Lower leg skin (tissue), 4 donors: ENCODE measurements at regions not wholly inside any gene's neighbourhood (a gene's known extent, or its start where the extent isn't known, plus 50 kb on each side); places are given as distances from the start of the nearest gene placed in this dataset.

Experiments
- DNase-seq, 2 donors: peaks; one replicate each; pipeline ENCODE4 v3.0.0-alpha.2; 2019; ENCODE audit warnings: low spot score in 2 of 2
- H3K4me3 ChIP-seq: fragments of 200-600 bp; sonication (generic); 2 replicates; pipeline ENCODE4 v1.5.1; 2017; ENCODE audit warnings: mild to moderate bottlenecking, low read depth; ENCODE audit not compliant: poor library complexity, severe bottlenecking
- CTCF ChIP-seq, 3 donors: fragments of 450-650 bp; IDR thresholded peaks; one replicate each; pipeline ENCODE4 v1.5.1; 2016; ENCODE audit warnings: antibody characterized with exemption in 3 of 3, mild to moderate bottlenecking in 3 of 3, moderate library complexity in 2 of 3
- POLR2A ChIP-seq, 2 donors: fragments of 450-650 bp; IDR thresholded peaks; one replicate each; pipeline ENCODE4 v1.6.1; 2016 to 2017; ENCODE audit warnings: antibody characterized with exemption in 2 of 2, mild to moderate bottlenecking in 1 of 2, moderate library complexity in 1 of 2
- WGBS, 2 donors: methylation state at CpG; one replicate each; pipeline ENCODE4 v1.1.5; 2018; 5-methylcytosine and 5-hydroxymethylcytosine counted together
- intact Hi-C: fragments of 100-400 bp; cut with DNase I; formaldehyde crosslinking; loops from one replicate; pipeline ENCODE4 v1.15.0; 2023; ENCODE audit warnings: low total_unique reads

- WGBS, 2 donors: 83 to 86% methylated on average over 5 of the region's 5 CpGs
- no peak overlapping the region for H3K4me3 ChIP-seq
- no peak for DNase-seq
- TF ChIP-seq POLR2A (IDR thresholded peaks at IDR 0.05) (no peak), CTCF (IDR thresholded peaks at IDR 0.05) (no peak)
- intact Hi-C loops: no loop called here
Observed at GRCh38 chrX:39862963-39863362, 234.8 kb downstream of the BCOR start.

GRCh38 chrX:39866229-39866628, 231.5 kb downstream of the BCOR start:
- WGBS, 2 donors: 67 to 73% methylated on average over 4 of the region's 4 CpGs
- intact Hi-C loops: no loop called here
- TF ChIP-seq POLR2A (IDR thresholded peaks at IDR 0.05): no peak
- DNase-seq: no peak
- no peak overlapping the region for H3K4me3 ChIP-seq

GRCh38 chrX:39869846-39870601, 227.7 kb downstream of the BCOR start:
- 64 to 76% methylated on average over 7 of the region's 7 CpGs for WGBS, 2 donors
- no peak for DNase-seq
- H3K4me3 ChIP-seq: no peak overlapping the region
- TF ChIP-seq POLR2A (IDR thresholded peaks at IDR 0.05) (no peak), CTCF (IDR thresholded peaks at IDR 0.05) (no peak)
- intact Hi-C loops: no loop called here

- intact Hi-C loops: no loop called here
- 63 to 86% methylated on average over 8 of the region's 8 CpGs for WGBS, 2 donors
- TF ChIP-seq POLR2A (IDR thresholded peaks at IDR 0.05) (no peak), CTCF (IDR thresholded peaks at IDR 0.05) (no peak)
Observed at GRCh38 chrX:39871648-39872047, 226.1 kb downstream of the BCOR start.

GRCh38 chrX:39873117-39873516, 224.6 kb downstream of the BCOR start:
- no peak for TF ChIP-seq POLR2A (IDR thresholded peaks at IDR 0.05)
- TF ChIP-seq CTCF (IDR thresholded peaks at IDR 0.05): no peak
- intact Hi-C loops: no loop called here
- WGBS, 2 donors: 89 to 93% methylated on average over 4 to 5 of the region's 5 CpGs
- H3K4me3 ChIP-seq: no peak overlapping the region
- DNase-seq: no peak

More at GRCh38 chrX:39871648-39872047, 226.1 kb downstream of the BCOR start:
- no peak for DNase-seq
- H3K4me3 ChIP-seq: no peak overlapping the region

GRCh38 chrX:39874202-39874816, 223.4 kb downstream of the BCOR start:
- DNase-seq: no peak
- 79 to 80% methylated on average over 5 of the region's 5 CpGs for WGBS, 2 donors
- TF ChIP-seq CTCF (IDR thresholded peaks at IDR 0.05) (no peak), POLR2A (IDR thresholded peaks at IDR 0.05) (no peak)
- intact Hi-C loops: no loop called here
- no peak overlapping the region for H3K4me3 ChIP-seq
